H9 (cell line): ENCODE measurements at regions not wholly inside any gene's neighbourhood (a gene's known extent, or its start where the extent isn't known, plus 50 kb on each side); places are given as distances from the start of the nearest gene placed in this dataset.

Source experiments
- DNase-seq: peaks from one replicate; pipeline ENCODE4 v3.0.0-alpha.2; 2017
- H2AFZ ChIP-seq: one replicate; pipeline ENCODE4 v1.6.1; 2013; ENCODE audit warnings: mild to moderate bottlenecking, low read length, control low read depth, moderate library complexity
- H2AK5ac ChIP-seq: 2 replicates; pipeline ENCODE4 v1.6.1; 2013; ENCODE audit warnings: low read length, control low read depth, mixed read lengths; ENCODE audit not compliant: insufficient read length
- H2BK120ac ChIP-seq: one replicate; pipeline ENCODE4 v1.6.1; 2013; ENCODE audit warnings: low read depth, mild to moderate bottlenecking, low read length, control low read depth, inconsistent platforms; ENCODE audit not compliant: poor library complexity, severe bottlenecking
- H2BK12ac ChIP-seq: 2 replicates; pipeline ENCODE4 v1.6.1; 2013; ENCODE audit warnings: low read length, control low read depth, mixed read lengths, low read depth; ENCODE audit not compliant: insufficient read length
- H2BK15ac ChIP-seq: 2 replicates; pipeline ENCODE4 v1.6.1; 2013; ENCODE audit warnings: low read depth, low read length, control low read depth
- H2BK20ac ChIP-seq: one replicate; pipeline ENCODE4 v1.6.1; 2013; ENCODE audit warnings: low read depth, mild to moderate bottlenecking, low read length, control low read depth, inconsistent platforms; ENCODE audit not compliant: poor library complexity, severe bottlenecking
- H2BK5ac ChIP-seq: 2 replicates; pipeline ENCODE4 v1.6.1; 2013; ENCODE audit warnings: low read length, control low read depth, mixed read lengths; ENCODE audit not compliant: insufficient read length
- H3K14ac ChIP-seq: 2 replicates; pipeline ENCODE4 v1.6.1; 2013; ENCODE audit warnings: low read length, control low read depth; ENCODE audit not compliant: insufficient read depth
- H3K18ac ChIP-seq: 2 replicates; pipeline ENCODE4 v1.6.1; 2013; ENCODE audit warnings: low read depth, mild to moderate bottlenecking, mixed read lengths, low read length, control low read depth; ENCODE audit not compliant: insufficient read length
- H3K23ac ChIP-seq: 2 replicates; pipeline ENCODE4 v1.6.1; 2013; ENCODE audit warnings: low read length, control low read depth, mixed read lengths, low read depth; ENCODE audit not compliant: insufficient read length
- H3K23me2 ChIP-seq: 2 replicates; pipeline ENCODE4 v1.6.1; 2013; ENCODE audit warnings: low read depth, mild to moderate bottlenecking, mixed read lengths, low read length, control low read depth; ENCODE audit not compliant: insufficient read length, poor library complexity, severe bottlenecking
- H3K27ac ChIP-seq: 2 replicates; pipeline ENCODE4 v1.5.1; 2013; ENCODE audit warnings: low read length, control low read depth, mixed read lengths, low read depth; ENCODE audit not compliant: insufficient read length
- H3K27me3 ChIP-seq: 2 replicates; pipeline ENCODE4 v1.6.1; 2013; ENCODE audit warnings: low read length, control low read depth, inconsistent platforms; ENCODE audit not compliant: insufficient read depth
- H3K4ac ChIP-seq: 2 replicates; pipeline ENCODE4 v1.6.1; 2013; ENCODE audit warnings: low read depth, mild to moderate bottlenecking, control low read depth, inconsistent platforms, low read length, moderate library complexity
- H3K4me1 ChIP-seq: 2 replicates; pipeline ENCODE4 v1.6.1; 2013; ENCODE audit warnings: low read length, control low read depth, inconsistent platforms; ENCODE audit not compliant: insufficient read depth
- H3K4me2 ChIP-seq: 2 replicates; pipeline ENCODE4 v1.6.1; 2013; ENCODE audit warnings: low read length, control low read depth, mixed read lengths; ENCODE audit not compliant: insufficient read length, insufficient read depth
- H3K56ac ChIP-seq: 2 replicates; pipeline ENCODE4 v1.6.1; 2013; ENCODE audit warnings: low read depth, mild to moderate bottlenecking, mixed read lengths, low read length, control low read depth; ENCODE audit not compliant: insufficient read length
- H3K79me1 ChIP-seq: 2 replicates; pipeline ENCODE4 v1.6.1; 2013; ENCODE audit warnings: low read depth, mild to moderate bottlenecking, moderate library complexity, low read length, control low read depth, inconsistent platforms; ENCODE audit not compliant: insufficient read depth, poor library complexity, severe bottlenecking
- H3K79me2 ChIP-seq: 2 replicates; pipeline ENCODE4 v1.6.1; 2013; ENCODE audit warnings: low read length, control low read depth, inconsistent platforms; ENCODE audit not compliant: insufficient read depth
- H3K9ac ChIP-seq: 2 replicates; pipeline ENCODE4 v1.6.1; 2013; ENCODE audit warnings: low read length, control low read depth, mixed read lengths; ENCODE audit not compliant: insufficient read length; ENCODE audit errors: extremely low read depth
- H3K9me3 ChIP-seq: one replicate; pipeline ENCODE4 v1.6.1; 2013; ENCODE audit warnings: low read depth, low read length, inconsistent platforms; ENCODE audit not compliant: control insufficient read depth
- H3T11ph ChIP-seq: one replicate; pipeline ENCODE4 v1.6.1; 2013; ENCODE audit warnings: mild to moderate bottlenecking, low read length, control low read depth, inconsistent platforms
- H4K20me1 ChIP-seq: one replicate; pipeline ENCODE4 v1.6.1; 2013; ENCODE audit not compliant: control insufficient read depth, insufficient read length, insufficient read depth
- H4K5ac ChIP-seq: 2 replicates; pipeline ENCODE4 v1.6.1; 2013; ENCODE audit warnings: low read depth, mild to moderate bottlenecking, mixed read lengths, low read length, control low read depth; ENCODE audit not compliant: insufficient read length
- H4K8ac ChIP-seq: replicated peaks from 2 replicates; pipeline ENCODE4 v1.6.1; 2013; ENCODE audit warnings: low read length, control low read depth, mixed read lengths, low read depth; ENCODE audit not compliant: insufficient read length
- H4K91ac ChIP-seq: 2 replicates; pipeline ENCODE4 v1.6.1; 2013; ENCODE audit warnings: low read depth, mild to moderate bottlenecking, moderate library complexity, mixed read lengths, low read length, control low read depth; ENCODE audit not compliant: insufficient read length
- H3K27ac Mint-ChIP-seq, 3 experiments: 2 replicates in 2 of 3; 3 replicates in 1 of 3; pipeline ENCODE4 v1.8.0; 2020 to 2021; ENCODE audit warnings: mixed read lengths in 3 of 3, mild to moderate bottlenecking in 1 of 3, moderate library complexity in 1 of 3
- H3K27me3 Mint-ChIP-seq: 2 replicates; pipeline ENCODE4 v1.8.0; 2021; ENCODE audit warnings: low read depth, mild to moderate bottlenecking, moderate library complexity, mixed read lengths
- H3K36me3 Mint-ChIP-seq, 3 experiments: 2 replicates in 2 of 3; 3 replicates in 1 of 3; pipeline ENCODE4 v1.8.0; 2020 to 2021; ENCODE audit warnings: low read depth in 3 of 3, mixed read lengths in 3 of 3; ENCODE audit not compliant: insufficient read depth in 1 of 3
- H3K4me1 Mint-ChIP-seq, 2 experiments: 2 replicates each; pipeline ENCODE4 v1.8.0; 2020; ENCODE audit warnings: mixed read lengths in 2 of 2
- H3K4me3 Mint-ChIP-seq, 2 experiments: 2 replicates in 1 of 2; 3 replicates in 1 of 2; pipeline ENCODE4 v1.8.0; 2020 to 2021; ENCODE audit warnings: mild to moderate bottlenecking in 2 of 2, mixed read lengths in 2 of 2, moderate library complexity in 1 of 2
- H3K9me3 Mint-ChIP-seq, 2 experiments: 2 replicates in 1 of 2; 3 replicates in 1 of 2; pipeline ENCODE4 v1.8.0; 2020; ENCODE audit warnings: mild to moderate bottlenecking in 2 of 2, mixed read lengths in 2 of 2, moderate library complexity in 1 of 2
- CTCF ChIP-seq: fragments of 200-600 bp; sonication (generic); conservative IDR thresholded peaks from 3 replicates; pipeline ENCODE4 v1.8.0; 2021; ENCODE audit warnings: antibody characterized with exemption, mild to moderate bottlenecking
- WGBS: extraction: QIAGEN DNeasy Blood & Tissue Kit; methylation state at CpG from one replicate; pipeline ENCODE4 v1.1.7; 2013; ENCODE audit warnings: missing lambda C conversion rate, low lambda C conversion rate, mixed read lengths; ENCODE audit not compliant: insufficient read length; ENCODE audit errors: extremely low coverage; 5-methylcytosine and 5-hydroxymethylcytosine counted together

DNA sequence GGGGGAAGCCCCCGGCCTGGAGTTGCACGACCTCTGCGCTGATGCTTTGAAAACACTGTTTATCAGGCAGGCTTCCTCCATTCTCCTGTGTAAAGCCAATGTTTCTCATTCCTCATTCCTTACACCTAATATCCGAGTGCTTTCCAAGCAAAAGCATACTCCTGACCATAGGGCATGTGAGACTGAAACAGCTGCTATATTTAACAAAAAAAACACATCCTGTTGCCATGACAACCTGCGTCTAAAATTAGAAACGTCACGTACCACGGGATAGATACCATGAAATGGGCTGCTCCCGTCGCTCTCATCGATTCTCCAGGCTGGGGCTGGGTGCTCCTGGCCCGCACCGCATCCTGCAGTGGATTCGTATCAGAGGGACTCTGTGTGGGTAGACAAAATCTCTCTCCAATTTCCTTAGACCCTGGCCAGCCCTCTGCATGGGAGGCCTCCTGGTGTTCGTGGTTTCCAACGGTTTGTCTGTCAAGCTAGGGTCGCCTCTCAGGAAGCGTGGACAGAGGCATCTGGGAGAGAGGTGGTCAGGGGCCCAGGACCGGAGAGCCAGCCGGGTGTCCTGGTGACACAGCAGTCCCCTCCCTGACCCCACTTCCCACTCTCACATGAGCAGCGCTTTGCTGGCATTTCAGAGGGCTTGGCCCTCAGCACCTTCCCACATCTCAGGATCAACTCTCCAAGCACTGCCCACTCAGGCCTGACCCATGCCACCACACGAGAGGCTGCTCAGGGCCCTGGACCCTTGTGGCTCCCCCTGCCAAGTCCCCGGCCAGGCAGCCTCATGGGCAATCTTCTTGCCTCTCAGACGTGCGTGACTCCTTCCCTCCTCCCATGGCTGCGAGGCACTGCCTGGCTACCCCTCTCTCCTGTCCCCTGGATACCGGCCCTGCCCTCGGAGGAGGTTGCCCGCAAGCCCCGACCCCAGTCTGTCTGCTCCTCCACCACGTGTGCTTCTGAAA is 268.1 kb downstream of the NDUFA10 start:
- Mint-ChIP-seq H3K27me3 (peaks cover 10% of the 10 kb centered on the region), H3K36me3 (no peaks in the 10 kb centered on the region), H3K27ac (peak overlapping the region in 1 of 3 experiments; percentile 25; a peak in 1 of 7 replicates), H3K4me3 (no peak overlapping the region), H3K4me1 (peaks cover 12 to 17% of the 10 kb centered on the region in 2 experiments), H3K9me3 (peaks cover 0 to 2% of the 10 kb centered on the region in 2 experiments; a peak in 3 of 5 replicates)
- Histone ChIP-seq H2BK5ac (no peak overlapping the region), H4K8ac (no peak overlapping the region), H2BK12ac (no peak overlapping the region), H2BK20ac (no peak overlapping the region), H2AK5ac (no peak overlapping the region), H4K20me1 (no peaks in the 10 kb centered on the region), H3K4ac (no peak overlapping the region), H4K5ac (no peak overlapping the region), H3K56ac (no peak overlapping the region), H3K79me1 (no peaks in the 10 kb centered on the region), H3K23me2 (no peaks in the 10 kb centered on the region), H4K91ac (peak overlapping the region; percentile 45), H3K23ac (no peak overlapping the region), H3T11ph (no peak overlapping the region), H2AFZ (no peak overlapping the region), H2BK15ac (no peak overlapping the region), H3K27me3 (no peaks in the 10 kb centered on the region), H3K9me3 (no peaks in the 10 kb centered on the region), H3K4me2 (no peak overlapping the region), H3K4me1 (no peaks in the 10 kb centered on the region), H3K27ac (no peak overlapping the region), H3K79me2 (no peaks in the 10 kb centered on the region), H3K14ac (peak overlapping the region; percentile 17; the same call in 1 of the 2 replicates), H3K9ac (no peak overlapping the region), H3K18ac (no peak overlapping the region), H2BK120ac (no peak overlapping the region)
- no CpG with 5 or more reads among the region's 31 CpGs for WGBS
- no peak for TF ChIP-seq CTCF
- DNase-seq = no peak
